LHCN-M2 (cell line): ENCODE measurements at regions not wholly inside any gene's neighbourhood (a gene's known extent, or its start where the extent isn't known, plus 50 kb on each side); places are given as distances from the start of the nearest gene placed in this dataset.

Source experiments
- DNase-seq: peaks from one replicate; pipeline ENCODE4 v3.0.0-alpha.2; 2012; ENCODE audit warnings: low read depth

DNA sequence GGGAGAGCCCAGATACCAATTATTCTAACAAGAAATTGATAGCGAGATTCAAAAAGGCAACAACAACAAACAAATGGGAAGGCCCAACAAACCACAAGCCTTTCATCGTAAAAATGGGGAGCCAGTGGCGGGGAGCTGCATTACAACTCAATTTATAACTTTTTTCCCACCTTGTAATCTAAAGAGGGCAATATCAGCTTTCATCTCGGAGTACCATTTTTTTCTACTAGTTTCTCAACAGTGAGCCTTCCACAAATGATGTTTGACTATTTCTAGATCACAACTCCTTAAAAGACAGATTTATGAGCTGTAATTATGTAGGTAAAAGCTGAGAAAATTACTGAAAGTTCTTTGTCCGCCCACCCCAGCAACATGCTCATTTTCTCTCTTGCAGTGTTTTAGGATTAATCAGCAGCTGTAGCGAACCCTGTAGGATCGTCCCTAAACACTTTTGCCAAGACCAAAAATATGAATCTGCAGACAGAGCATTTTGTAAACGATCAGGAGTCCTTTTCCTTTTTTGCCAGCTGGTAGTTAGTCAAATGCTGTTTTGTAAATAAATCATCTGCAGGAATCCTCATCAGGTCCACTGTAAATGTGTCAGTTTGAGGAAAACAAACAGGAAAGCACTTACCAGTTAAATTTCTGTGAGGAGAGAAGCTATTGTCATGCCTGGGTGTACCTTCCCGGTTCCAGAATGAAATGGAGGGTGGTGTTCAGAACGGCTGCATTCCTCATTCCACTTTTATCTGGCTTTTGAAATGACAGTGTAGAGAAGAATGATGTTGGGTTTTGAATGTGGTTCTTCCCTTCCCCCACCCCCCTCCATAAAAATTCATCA is 53.2 kb downstream of the EEF1B2 start:
- DNase-seq: peak; percentile 71

DNA sequence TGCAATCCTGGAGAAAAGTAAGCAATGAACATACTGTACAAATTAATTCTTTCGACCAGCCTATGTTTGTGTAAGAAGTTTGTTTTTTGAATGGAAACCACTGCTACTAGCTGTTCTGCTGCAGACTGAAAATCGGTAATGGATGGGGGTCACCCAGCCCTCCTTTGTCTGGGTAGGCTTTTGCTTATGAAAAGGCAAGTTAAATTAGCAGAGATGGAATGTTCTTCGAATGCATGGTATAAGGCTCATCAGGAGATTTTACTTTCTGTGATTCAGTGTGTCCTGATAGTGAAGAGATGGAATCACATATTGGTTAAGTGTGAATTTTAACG is 53.8 kb downstream of the EEF1B2 start:
- no peak for DNase-seq

DNA sequence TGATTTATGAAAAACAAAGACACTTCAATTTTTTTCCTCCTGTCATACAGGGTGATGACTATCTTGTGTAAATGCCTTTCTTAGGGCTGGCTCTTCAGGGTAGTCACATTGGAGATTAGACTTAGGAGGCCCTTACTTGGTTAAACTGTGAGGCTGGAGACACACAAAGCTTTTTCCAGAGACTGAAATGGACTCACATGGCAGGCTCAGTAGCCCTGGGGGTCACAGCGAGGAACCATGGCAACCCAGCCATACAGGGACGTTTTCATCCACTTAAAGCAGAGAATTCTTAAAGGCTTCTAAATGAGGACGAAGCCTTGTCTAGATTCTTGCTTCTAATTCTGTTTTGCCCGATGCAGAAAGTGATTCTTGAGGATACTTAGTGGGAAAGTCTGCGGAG is 57.3 kb upstream of the ZDBF2 start:
- no peak for DNase-seq

DNA sequence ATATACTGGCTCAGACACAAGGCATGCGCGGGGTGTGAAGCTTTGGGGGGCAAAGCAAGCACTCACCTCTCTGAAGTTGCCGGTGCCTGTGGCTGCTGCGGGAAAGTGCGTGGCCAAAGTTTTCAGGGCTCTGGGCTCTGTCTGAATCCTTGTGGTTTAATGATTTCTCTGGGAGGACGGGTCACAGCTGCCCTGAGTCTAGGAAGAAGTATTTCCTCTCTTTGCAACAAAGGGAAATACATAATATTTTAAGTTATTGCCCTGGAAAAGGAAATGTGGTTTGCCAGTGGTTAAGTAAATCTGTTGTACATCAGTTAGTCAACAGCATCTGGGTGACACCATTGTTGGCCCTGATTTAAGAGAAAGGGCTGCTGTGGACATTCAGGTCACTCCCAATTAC is 56.7 kb upstream of the ZDBF2 start:
- DNase-seq: peak; percentile 67

DNA sequence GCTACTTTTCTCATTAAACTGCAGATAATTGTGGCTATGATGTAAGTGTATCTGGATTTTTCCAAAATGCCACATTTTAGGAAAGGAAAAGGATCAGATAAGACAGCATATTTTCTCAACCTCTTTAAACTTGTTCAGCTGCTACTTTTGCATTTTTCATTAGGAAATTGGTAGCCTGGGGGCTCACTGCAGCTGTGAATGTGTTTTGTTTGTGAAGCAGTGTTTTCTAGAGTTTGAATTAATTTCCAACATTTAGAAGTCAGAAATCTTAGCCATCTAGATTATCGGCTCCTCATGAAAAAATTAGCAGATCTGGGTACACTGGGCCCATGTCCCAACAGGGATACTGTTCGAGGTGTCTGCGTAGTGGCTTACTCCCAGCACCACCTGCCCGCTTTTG is 56.3 kb upstream of the ZDBF2 start:
- DNase-seq: no peak

DNA sequence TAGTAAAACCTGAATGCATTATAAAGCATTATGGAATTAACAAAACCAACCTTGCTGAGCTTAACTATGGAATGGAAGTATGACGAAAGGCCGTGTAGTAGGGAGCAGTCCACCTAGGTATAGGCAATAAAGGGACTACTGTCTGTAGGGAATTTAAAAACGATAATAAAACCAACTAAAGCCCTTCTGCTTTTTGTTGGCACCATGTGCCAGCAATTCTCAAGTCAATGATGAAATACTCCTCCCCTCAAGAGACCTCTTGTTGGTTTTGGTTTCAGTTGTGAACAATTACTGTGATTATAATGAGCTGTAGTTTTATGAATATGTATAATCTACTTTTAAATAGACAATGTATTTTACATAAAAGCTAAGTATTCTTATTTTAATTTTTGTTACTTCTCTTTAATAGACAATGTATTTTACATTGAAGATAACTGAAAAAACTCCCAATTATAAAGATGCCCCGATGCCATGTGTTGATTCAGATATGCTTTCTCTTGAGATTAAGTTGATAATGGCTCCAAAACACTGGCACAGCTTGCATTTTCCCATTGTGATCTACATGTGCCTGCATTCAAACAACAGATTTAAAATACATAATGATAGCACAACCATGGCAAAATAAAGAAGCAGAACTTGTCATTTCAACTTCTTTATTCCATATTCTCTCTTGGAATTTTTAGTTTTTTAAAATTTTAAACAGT is 55.5 kb upstream of the ZDBF2 start:
- DNase-seq: no peak

DNA sequence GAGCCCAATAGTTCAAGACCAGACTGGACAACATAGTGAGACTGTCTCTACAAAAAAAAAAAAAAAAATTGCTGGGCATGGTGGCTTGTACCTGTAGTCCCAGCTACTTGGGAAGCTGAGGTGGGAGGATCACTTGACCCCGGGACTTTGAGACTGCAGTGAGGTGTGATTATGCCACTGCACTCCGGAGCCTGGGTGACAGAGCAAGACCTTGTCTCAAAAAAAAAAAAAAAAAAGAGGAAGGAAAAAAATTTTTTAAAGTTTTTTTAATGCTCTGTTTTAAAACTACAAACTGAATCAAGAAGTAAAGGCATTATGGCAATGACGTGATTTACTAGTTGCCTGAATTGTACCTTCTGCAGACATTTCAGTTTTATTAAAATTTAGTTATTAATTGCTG is 54.5 kb upstream of the ZDBF2 start:
- DNase-seq: no peak

DNA sequence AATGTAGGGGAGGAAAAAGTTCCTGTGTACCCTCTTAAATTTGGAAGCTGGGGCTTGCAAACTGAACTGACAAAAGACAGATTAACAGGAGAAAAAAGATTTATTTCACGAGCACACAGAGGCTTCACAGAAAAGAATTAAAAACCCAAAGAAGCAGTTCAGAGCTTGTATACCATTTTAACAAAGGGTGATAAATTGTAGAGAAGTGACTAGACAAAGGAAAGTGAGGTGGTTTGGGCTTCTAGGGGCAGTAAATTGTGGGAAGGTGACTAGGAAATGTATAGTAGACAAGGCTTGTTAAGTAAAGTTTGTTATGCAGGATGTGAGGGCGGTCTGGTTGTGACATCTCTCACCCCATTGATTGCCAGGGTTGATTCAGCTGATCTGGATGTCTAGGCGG is 53.5 kb upstream of the ZDBF2 start:
- no peak for DNase-seq
